ENCODE measurements at regions not wholly inside any gene's neighbourhood (a gene's known extent, or its start where the extent isn't known, plus 50 kb on each side); places are given as distances from the start of the nearest gene placed in this dataset.

- no peak overlapping the region for H3K4me3 ChIP-seq (ENCODE audit: low read length)
- DNase-seq (ENCODE audit: low read depth, low spot score), result no peak
These were observed 51.5 kb upstream of the ERRFI1 start for GRCh38 chr1:8077602-8078001.

- H3K4me3 ChIP-seq (ENCODE audit: low read length), result no peak overlapping the region
- DNase-seq (ENCODE audit: low read depth, low spot score), result no peak
These were observed 51.0 kb upstream of the ERRFI1 start for GRCh38 chr1:8077120-8077573.

- no peak for DNase-seq (ENCODE audit: low read depth, low spot score)
These were observed 50.1 kb upstream of the ERRFI1 start for GRCh38 chr1:8076176-8076575.

More at GRCh38 chr1:8076176-8076575, 50.1 kb upstream of the ERRFI1 start:
- H3K4me3 ChIP-seq (ENCODE audit: low read length), result no peak overlapping the region

Measured in Jurkat, Clone E6-1 (cell line).